Stimulated activated CD4-positive, alpha-beta T cell treated with anti-CD3 and anti-CD28 coated beads, Interleukin-12 subunit alpha, Interleukin-12 subunit beta, amount 100 ng/mL, for 4 hours (primary cell): ENCODE measurements at regions not wholly inside any gene's neighbourhood (a gene's known extent, or its start where the extent isn't known, plus 50 kb on each side); places are given as distances from the start of the nearest gene placed in this dataset.
"Not testable (repeated sequence)": the region's sequence is repeated elsewhere in the genome, so short reads cannot be mapped to it uniquely, and the experiment has no call there.

Experiments used
- DNase-seq: peaks from one replicate; pipeline ENCODE4 v3.0.0-alpha.2; 2020

DNA sequence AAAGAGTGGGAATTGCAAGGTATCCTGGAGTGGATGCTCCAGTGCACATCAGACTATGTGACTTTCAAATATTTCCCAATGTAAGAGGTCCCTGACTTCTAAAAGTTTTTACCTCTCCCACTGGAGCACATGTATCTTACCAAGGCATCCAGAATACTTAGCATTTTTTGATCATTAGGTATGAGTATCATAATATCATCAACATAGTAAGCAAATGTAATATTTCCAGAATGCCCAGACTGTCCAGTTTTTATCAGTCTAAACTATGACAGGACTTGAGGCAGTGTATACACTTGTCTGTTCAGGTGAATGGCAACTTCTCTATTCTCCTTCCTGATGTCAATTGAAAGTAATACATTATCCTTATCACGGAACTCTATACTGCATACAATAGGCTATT, 924.6 kb upstream of the GJE1 start:
- DNase-seq: no peak

DNA sequence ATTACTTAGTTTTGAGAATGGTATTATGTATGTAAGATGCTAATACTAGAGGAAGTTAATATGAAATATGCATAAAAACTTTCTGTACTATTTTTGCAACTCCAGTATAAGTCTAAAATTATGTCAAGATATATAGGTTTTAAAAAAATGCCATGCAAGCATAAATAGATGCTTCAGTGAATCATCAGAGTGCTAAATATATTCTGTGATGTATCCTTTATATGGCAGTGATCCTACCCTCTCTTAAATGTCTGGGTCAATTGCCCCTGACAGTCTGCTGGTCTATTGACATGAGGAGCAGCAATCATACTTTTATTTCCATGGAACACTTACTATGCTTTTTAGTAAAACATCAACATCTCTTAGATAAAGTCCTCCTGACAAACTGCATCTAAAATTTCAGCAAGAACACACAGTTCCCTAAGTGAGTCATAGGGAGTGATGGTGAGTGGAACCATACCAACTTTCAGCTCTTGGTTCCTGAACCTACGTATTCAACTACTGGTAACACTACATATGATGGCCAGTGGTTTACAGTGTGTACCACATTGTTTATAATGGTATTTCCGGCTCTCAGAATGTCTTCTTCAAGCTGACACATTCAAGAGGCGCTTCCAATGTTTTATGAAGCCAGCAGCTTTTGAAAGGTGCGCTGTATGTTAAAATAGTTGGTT, 928.7 kb upstream of the GJE1 start:
- DNase-seq: no peak

DNA sequence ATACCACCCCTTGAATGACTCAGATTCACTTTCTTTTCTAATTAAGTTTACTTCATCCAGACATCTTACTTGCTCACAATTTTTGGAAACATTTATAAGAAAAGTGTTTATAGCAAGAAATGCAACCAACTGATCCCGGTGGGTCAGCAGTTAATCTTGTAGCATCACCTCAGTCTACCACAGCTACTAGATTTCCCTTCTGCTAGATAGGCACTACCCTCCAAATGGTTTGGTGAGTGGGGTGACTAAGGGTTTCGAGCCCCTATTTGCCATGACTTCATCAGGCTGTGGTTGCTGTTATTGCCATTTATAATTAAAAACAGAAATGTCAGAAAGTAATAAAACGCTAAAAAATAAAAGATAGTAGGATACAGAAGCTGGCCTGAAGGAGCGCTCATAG, 930.1 kb upstream of the GJE1 start:
- DNase-seq: no peak

DNA sequence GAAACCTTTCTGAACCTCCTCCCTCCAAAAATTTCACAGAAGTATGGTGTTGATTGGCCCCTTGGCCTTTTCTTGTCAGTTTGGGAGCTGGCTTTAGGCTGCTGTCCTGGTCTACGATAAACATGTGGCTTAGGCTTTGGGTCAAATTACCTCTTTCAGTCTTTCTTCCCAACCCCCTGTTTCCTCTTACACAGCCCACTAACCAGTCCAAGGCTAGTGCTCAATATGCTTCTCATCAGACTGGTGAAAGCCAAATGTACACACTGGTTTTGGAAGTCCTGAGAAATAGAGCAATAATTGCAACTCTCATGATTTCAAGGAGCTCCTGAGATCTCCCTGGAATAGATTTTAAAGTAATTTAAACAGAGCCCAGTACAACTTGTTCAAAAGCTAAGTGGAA, 933.7 kb upstream of the GJE1 start:
- no peak for DNase-seq

DNA sequence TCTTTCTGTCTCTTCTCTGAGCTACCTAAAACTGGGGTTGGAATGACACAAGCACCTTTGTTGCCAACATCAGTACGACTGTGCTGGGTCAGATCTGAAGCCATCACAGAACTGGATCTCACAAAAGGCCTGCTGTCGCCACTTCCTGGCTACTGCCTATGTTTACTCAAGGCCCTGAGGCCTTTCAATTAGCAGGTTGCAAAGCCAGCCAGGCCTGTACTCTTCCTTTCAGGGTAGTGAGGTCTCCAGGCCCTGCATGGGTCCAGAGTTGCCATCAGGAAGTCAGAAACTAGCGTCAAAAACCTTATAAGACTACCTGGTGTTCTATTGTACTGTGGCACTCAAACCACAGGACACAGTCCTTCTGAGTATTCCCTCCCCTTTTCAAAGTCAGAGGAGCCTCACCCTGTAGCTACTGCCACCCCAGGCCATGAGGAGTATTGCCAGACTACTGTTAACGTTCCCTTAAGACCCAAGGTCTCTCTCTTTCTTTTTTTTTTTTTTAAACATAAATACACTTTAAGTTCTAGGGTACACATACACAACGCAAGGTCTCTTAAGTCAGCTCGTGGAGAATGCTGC, 937.4 kb upstream of the GJE1 start:
- DNase-seq: no peak

DNA sequence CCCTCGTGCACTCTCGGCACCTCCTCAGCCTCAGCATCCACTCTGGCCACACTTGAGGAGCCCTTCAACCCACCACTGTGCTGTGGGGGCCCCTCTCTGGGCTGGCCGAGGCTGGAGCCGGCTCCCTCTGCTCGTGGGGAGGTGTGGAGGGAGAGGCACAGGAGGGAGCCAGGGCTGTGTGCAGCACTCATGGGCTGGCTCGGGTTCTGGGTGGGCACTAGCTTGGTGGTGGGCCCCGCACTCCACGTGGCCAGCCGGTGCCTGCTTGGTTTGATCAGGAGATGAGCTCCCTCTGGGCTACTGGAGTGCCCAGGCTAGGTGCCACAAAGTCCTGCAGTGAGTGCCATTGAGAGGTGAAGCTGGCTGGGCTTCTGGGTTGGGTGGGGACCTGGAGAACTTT, 949.4 kb upstream of the GJE1 start:
- no peak for DNase-seq

DNA sequence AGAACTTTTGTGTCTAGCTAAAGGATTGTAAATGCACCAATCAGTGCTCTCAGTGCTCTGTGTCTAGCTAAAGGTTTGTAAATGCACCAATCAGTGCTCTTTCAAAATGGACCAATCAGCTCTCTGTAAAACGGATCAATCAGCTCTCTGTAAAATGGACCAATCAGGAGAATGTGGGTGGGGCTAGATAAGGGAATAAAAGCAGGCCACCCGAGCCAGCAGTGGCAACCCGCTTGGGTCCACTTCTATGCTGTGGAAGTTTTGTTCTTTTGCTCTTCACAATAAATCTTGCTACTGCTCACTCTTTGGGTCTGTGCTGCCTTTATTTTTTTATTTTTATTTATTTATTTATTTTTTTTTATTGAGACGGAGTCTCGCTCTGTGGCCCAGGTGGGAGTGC, 957.3 kb upstream of the GJE1 start:
- not testable (repeated sequence) for DNase-seq

DNA sequence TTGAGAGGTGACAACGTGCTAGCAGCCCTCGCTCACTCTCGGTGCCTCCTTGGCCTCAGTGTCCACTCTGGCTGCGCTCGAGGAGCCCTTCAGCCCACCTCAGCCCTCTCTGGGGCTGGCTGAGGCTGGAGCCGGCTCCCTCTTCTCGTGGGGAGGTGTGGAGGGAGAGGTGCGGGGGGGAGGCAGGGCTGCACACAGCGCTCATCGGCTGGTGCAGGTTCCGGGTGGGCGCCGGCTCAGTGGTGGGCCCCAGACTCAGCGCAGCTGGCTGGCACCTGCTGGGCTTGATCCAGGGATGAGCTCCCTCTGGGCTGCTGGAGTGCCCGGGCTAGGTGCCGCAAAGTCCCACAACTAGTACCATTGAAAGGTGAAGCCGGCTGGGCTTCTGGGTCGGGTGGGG, 957.8 kb upstream of the GJE1 start:
- no peak for DNase-seq

DNA sequence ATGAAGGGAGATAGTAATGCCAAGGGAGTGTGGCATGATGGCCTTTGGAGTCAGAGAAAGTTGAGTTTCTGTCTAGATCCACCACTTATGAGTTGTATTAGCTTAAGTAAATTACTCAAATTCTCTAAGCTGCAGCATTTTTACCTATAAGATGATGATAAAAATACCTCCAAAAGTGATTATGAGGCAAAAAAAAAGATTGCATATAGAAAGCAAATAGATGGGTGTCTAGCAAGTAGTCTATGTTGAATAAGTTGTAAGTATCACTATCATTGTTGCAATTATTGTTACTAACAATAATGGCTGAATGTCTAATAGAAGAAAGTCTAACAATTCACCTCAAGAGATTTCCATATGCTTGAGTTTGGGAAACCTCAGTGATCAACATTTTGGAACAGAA, 959.2 kb upstream of the GJE1 start:
- no peak for DNase-seq

DNA sequence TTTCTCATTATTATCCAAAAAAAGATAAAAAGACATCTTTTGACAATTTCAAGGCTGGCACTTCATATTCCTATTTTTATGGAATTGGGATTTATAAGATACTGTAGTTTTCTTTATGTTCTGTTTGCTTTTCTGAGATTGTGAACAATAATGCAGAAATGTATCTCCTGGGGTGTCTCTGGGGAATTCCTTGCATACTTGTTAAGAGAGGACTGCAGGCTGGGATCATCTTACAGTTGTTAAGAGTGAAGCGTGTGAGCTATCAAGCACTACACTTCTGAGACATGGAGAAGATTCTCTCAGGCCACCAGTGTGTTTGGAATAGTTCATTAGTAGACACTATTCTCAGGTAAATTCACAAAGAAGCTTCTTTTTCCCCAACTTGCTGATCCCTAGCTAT, 963.3 kb upstream of the GJE1 start:
- no peak for DNase-seq

DNA sequence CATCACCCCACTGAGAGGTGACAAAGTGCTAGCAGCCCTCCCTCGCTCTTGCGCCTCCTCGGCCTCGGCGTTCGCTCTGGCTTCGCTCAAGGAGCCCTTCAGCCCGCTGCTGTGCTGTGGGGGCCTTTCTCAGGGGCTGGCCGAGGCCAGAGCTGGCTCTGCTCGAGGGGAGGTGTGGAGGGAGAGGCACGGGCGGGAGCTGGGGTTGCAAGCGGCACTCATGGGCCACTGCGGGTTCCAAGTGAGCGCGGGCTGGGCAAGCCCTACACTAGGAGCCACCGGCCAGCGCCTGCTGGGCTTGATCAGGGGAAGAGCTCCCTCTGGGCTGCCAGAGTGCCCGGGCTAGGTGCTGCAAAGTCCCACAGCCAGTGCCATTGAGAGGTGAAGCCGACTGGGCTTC, 964.8 kb upstream of the GJE1 start:
- DNase-seq: no peak

DNA sequence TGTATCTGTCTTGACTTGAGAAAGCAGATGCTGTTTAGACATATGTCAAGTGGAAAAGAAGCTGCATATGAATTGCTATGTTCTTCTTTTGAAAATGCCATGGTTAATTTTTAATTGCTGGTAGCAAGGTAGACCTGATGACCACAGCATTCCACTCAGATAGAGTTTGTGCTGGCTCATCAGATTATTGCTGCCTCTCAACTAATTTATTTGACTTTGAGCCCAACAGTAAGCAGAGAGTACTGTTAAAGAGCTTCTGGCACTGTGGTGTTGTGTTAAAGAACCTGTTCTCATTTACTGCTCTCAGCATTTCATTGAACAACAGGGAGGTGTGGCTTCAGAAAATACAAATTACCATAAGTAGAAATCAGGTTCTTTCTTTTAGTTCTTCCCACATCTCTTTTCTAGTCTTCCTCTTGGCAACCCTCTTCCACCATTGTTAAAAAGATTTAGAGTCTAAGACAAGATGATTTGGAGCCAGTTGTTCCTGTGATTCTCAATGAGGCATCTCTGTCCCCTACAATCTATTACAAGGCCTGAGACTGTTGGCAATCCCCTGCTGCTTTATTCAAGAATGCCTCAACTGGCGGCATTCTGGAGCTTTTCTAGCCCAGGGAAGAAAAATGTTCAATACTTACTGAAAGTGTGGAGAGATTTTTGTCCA, 967.6 kb upstream of the GJE1 start:
- DNase-seq: no peak

DNA sequence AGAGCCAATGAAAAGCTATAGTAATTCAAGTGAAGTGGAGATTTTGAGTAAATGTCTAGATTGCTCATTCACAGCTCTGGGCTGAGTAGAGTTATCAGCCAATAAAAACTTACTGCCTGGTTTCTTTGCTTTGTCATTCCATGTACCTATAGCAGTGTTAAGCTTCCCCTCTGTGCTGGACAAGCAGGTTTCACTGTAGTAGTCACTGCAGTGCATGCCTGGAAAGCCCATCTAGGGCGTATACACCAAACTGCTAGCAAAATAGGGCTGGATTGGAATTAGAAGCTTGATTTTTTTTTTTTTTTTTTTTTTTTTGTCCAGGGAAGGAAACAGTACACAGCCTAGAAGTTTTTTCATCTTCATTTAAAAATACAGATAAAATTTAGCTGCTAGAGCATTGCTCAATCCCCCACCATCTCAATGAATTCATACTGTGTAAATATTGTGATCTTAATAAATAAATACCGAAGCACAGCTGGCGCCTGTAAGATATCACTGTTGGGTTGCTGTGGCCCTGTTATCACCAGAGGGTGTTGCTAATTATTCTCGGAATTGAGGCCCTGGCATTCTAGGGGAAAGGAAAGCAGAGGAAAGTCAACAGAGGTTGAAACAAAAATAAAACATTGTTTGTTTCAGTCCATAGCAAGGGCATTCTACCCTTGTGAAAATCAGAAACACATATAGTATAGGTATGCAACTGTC, 968.5 kb upstream of the GJE1 start:
- DNase-seq: no peak

DNA sequence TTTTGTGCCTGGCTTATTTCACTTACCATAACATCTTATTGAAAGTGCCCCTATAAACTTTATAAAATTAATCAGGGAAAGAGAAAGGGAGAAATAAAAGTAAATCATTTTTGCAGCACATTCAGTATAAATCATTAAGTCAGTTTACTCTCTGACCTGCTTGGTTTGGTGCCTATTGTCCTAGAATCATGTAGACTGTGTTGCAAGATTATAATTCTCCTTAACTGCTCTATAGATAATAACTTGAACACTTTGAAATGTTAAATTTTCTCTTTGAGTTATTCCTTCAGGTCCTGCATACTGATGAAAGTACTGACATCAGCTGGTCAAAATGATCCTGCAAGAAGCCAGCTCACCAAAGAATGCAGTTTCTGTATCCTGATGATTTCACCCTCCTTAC, 969.6 kb upstream of the GJE1 start:
- DNase-seq: no peak

DNA sequence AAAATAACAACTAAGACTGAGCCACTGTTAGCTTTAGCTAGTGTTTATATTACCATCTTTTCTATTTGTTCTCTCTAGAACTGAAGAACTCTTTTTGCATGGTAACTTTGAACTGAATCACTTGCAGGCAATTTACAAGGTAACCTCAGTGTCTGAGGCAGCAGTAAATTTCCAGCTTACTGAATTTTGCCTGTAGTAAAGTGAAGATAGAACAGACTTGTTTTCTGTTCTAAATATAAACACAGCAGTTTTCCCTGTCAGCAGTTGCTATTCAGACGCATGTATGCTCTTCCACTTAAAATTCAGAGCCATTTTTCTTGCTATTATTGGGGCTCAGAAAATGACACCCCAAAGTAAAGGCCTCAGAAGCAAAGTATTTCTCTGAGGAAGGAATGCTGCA, 974.0 kb upstream of the GJE1 start:
- DNase-seq: no peak

DNA sequence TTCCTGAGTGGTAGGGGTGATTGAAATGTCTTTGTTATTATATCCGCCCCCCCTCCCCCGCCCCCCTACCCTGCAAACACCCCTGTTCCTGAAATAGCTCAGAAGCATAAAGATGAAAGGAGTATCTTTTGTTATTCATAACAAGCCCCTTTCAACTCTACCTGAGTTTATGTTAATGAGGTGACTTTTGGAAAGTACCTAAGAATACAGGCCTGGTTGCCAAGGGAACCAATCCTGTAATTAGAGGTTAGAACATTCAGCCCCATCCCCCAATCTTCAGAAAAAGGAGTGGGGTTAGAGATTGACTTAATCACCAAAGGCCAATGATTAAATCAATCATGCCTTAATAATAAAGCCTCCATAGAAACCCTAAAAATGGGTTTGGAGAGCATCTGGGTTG, 979.2 kb upstream of the GJE1 start:
- no peak for DNase-seq

DNA sequence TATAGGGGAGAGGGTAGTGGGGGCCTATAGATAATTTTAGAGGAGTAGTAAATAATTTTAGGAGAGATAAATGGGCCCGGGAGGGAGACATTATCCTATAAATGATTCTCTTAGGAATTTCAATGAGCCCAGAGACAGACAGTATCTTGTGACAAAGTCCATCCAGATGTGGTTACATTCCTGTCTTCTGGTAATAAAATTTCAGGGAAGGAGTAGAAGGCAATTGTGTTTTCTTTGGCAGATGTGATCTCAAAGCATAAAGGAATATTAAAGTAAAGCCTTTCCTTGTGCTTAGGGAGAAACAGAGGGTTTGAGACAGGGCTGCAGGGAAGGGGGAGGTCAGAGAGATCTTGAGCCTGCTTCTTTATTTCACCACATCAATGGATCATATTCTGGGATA, 979.8 kb upstream of the GJE1 start:
- DNase-seq: no peak

DNA sequence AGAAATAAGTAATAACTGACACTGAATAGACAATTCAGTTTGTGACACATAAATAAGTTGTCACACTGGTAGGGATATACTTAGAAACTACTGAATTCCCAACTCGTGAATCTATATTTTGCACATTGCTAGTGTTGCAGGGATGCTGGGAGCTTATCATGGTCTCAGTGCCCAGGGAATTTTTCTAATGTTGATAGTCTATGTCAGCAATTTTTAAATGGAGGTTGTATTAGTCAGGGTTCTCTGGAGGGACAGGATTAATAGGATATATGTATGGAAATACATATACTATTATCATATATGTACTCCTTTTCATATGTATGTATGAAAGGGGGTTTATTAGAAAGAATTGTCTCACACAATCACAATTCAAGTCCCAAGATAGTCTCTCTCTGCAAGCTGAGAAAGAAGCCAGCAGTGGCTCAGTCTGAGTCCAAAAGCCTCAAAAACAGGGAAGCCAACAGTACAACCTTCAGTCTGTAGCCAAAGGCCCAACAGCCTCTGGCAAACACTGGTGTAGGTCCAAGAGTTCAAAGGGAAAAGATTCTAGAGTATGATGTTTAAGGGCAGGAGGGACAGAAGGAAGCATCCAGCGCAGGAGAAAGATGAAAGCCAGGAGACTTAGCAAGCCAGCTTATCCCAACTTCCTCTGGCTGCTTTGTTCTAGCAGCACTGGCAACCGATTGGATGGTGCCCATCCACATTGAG, 980.9 kb upstream of the GJE1 start:
- no peak for DNase-seq

DNA sequence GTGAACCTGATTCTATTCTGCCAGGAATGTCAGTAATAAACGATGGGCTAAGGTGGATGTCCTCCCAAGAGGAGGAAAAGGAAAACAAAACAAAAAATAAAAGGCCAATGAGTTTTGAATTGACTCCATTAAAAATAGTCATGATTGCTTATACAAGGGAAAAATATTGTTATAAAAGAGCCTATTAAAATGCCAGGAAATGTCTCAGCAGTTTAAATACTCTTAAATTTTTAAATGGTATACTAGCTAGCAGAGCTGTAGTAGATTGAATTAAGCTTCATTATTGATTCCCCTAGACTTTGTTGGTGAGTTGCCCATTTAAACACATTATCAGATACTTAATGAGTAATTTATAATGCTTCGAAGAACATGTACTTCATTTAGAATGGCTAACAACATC, 990.9 kb upstream of the GJE1 start:
- DNase-seq: no peak

DNA sequence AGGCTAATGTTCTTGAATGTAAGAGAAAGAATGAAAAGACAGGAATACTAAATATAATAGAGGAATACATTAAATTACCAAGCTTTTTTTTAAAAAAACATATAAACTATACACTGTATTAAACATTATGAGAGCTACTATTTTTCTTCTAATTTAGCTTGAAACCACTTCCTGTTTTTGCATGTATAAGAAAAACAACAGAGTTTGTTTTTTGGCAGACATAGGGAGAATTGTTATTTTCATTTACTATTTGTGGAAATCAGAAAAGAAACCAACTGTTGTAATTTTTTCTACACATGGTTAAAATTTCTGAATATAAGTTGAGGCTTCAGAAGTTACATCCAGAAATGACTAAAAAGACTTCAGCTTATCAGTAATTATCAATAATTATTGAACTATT, 991.8 kb upstream of the GJE1 start:
- DNase-seq: no peak

DNA sequence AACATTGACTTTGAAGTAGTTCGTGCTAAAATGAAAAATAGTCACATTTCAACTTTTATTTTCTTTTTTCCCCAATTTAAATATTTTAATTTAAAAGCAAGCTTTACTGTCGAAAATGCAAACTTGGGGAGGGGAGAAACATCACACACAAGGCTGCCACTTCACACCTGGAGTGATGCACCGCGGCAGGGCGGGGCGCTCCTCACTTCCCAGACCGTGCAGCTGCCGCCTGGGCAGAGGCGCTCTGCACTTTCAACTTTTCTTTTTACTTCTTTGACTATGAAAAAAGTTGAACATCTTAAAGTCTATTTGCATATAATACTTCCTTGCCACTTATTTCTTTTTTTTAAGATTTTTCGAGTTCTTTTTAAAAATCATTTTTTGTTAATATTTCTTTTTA, 993.3 kb upstream of the GJE1 start:
- no peak for DNase-seq

DNA sequence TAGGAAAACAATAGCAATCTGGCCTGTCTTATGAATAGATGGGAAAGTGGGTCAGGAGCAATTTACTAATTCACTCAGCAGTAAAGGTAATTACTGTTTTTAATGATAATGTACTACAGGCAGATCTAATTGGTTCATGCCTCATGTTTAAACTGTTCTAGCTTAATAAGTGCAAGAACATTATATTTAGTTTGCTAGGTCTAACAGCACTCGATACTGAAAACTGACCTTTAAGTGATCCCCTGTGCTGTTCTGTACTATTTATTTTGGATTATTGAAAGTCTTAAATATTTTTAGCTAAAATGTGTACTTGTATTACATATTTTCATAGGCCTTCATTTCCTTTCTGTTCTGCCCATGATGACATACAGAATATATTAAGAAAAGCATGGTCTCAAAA, 998.0 kb upstream of the GJE1 start:
- DNase-seq: no peak

DNA sequence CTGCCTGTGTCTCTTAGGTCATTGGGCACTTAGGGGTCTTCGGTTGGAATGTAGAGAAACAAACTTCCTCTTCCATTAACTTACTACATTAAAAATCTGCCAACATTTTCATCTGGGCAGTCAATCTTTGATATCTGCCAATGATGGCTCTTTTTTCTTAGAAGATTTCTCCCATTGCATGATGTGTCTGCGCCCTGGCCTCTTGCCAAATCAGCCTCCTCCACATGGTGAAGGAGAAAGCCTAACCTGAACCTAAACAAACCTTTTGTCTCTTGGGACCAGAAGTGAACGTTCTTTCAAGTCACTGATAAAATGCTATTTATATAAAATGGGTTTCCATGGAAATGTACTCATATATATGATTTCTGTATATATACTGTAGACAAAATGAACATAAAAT, 998.9 kb upstream of the GJE1 start:
- DNase-seq: no peak

DNA sequence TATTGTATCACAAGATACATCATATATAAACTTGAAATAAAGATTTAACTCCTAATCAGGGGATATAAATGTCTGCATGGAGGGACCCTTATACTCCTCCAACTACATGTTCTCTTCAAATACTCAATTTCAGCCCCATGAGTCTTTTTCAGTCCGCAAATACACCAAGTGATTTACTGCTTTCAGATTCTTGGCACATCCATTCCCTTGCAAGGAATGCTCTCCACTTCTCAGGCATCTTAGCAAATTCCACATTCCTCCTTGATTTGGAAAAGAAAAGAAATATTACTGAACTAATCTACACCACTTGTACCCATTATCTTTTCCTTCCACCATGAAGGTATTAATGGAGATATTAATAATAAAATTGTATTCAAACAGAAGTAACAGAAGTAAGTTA, 999.4 kb upstream of the GJE1 start:
- no peak for DNase-seq
